ENCODE measurements at regions not wholly inside any gene's neighbourhood (a gene's known extent, or its start where the extent isn't known, plus 50 kb on each side); places are given as distances from the start of the nearest gene placed in this dataset.

DNA sequence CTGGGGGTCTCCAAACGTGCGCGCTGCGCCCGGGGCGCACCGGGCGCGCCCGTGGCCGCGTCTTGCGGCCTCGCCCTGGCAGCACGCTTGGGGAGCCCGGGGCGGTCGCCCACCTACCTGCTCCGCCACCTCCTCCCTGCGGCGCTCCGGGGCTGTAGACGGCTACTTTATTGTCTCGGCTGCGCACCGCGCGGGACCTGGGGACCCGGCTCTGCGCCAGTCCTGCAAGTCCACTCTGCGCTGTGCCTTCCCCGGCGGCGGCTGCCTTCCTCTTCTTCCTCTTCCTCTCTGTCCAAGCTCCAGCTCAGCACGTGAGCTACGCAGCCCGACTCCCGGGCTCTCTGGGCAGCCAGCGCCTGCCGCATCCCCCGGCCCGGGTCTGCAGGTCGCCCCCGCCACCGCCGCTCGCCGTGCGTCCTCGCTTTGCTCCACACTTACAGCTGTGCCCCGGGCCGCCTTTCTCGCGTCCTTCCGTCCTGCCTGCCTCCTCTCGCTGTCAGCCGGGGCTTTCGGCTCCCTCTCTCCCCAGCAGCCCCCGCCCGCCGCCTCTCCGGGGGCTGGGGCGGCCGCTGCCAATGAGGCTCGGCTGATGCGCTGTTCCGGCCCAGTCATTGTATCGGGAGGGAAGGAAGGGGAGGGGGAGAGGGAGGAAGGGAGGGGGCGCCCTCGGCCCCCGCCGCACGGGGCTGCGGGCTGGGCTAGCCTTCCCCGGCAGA is 156.4 kb upstream of the FRMD4B start:
- Histone ChIP-seq H3K18ac (ENCODE audit: low read length) (peak overlapping the region; percentile 99), H3K9ac (ENCODE audit: low read depth, low read length, poor library complexity) (peak overlapping the region; percentile 80), H4K8ac (ENCODE audit: low read depth, low read length) (no peak overlapping the region), H4K91ac (ENCODE audit: low read depth, low read length, poor library complexity) (no peak overlapping the region), H2AK5ac (ENCODE audit: low read depth, low read length) (no peak overlapping the region), H2BK5ac (ENCODE audit: low read length) (peak overlapping the region; percentile 32), H3K27ac (replicated peaks; ENCODE audit: low read length) (peak overlapping the region; percentile 34), H3K27me3 (ENCODE audit: control insufficient read depth in 3 of 3, insufficient read depth in 3 of 3, low read depth in 1 of 3, low read length in 3 of 3) (peaks cover 0 to 47% (median 0%) of the 10 kb centered on the region in 3 experiments), H3K36me3 (replicated peaks in 1 of 2; ENCODE audit: control insufficient read depth in 2 of 2, insufficient read depth in 2 of 2, low read length in 2 of 2) (no peaks in the 10 kb centered on the region), H3K79me1 (ENCODE audit: low read depth, low read length) (no peaks in the 10 kb centered on the region), H3K9me3 (replicated peaks in 1 of 2; ENCODE audit: control insufficient read depth in 2 of 2, insufficient read depth in 1 of 2, low read depth in 1 of 2, low read length in 2 of 2) (no peaks in the 10 kb centered on the region), H3K4me3 (ENCODE audit: low read length in 2 of 2) (peak overlapping the region; percentile 17 to 91), H2BK15ac (ENCODE audit: low read length) (peak overlapping the region; percentile 91), H2BK12ac (ENCODE audit: low read length) (peak overlapping the region; percentile 17), H2BK120ac (ENCODE audit: low read depth, low read length) (peak overlapping the region; percentile 85), H3K14ac (ENCODE audit: low read length) (peak overlapping the region; percentile 60), H3K4me1 (ENCODE audit: control insufficient read depth in 2 of 2, insufficient read depth in 1 of 2, low read depth in 1 of 2, low read length in 2 of 2) (peaks cover 0 to 3% of the 10 kb centered on the region in 2 donors), H2AFZ (ENCODE audit: low read length) (peak overlapping the region; percentile 78), H3K4ac (ENCODE audit: low read length) (no peak overlapping the region), H3K23ac (ENCODE audit: low read depth, low read length, poor library complexity) (peak overlapping the region; percentile 67), H3K4me2 (ENCODE audit: insufficient read depth, low read length, poor library complexity, severe bottlenecking) (peak overlapping the region; percentile 87)
- no CpG with 5 or more reads among the region's 75 CpGs for WGBS, 2 donors (ENCODE audit: extremely low coverage in 2 of 2, insufficient read length in 2 of 2, insufficient replicate concordance in 1 of 2)
- peak; percentile 74 for DNase-seq (ENCODE audit: low spot score)

DNA sequence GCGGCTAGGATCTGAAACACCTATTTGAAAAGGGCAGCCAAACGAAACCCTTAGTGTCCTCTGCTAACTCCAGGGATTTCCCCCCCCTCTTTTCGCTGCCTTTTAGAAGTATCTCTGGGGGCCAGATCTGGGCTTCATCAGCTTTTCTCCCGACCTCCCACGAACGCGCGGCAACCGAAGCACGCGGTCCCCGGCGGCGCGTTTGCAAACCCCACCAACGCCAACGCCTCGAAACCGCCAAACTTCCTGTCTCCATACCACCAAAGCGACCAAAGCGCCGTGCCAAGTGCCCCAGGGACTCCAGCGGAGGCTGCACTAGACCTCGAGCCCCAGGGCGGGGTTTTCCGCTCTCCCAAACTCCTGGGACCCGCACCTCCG is 155.8 kb upstream of the FRMD4B start:
- DNase-seq (ENCODE audit: low spot score): peak; percentile 27
- no CpG with 5 or more reads among the region's 28 CpGs for WGBS, 2 donors (ENCODE audit: extremely low coverage in 2 of 2, insufficient read length in 2 of 2, insufficient replicate concordance in 1 of 2)
- Histone ChIP-seq H3K36me3 (replicated peaks in 1 of 2; ENCODE audit: control insufficient read depth in 2 of 2, insufficient read depth in 2 of 2, low read length in 2 of 2) (no peaks in the 10 kb centered on the region), H3K23ac (ENCODE audit: low read depth, low read length, poor library complexity) (no peak overlapping the region), H2AFZ (ENCODE audit: low read length) (no peak overlapping the region), H3K79me1 (ENCODE audit: low read depth, low read length) (no peaks in the 10 kb centered on the region), H2BK12ac (ENCODE audit: low read length) (no peak overlapping the region), H4K91ac (ENCODE audit: low read depth, low read length, poor library complexity) (no peak overlapping the region), H3K4me1 (ENCODE audit: control insufficient read depth in 2 of 2, insufficient read depth in 1 of 2, low read depth in 1 of 2, low read length in 2 of 2) (peaks cover 0 to 3% of the 10 kb centered on the region in 2 donors), H3K4me3 (ENCODE audit: low read length in 2 of 2) (peak overlapping the region in 1 of 2 donors; percentile 91), H3K18ac (ENCODE audit: low read length) (peak overlapping the region; percentile 99), H3K4me2 (ENCODE audit: insufficient read depth, low read length, poor library complexity, severe bottlenecking) (peak overlapping the region; percentile 87), H3K27me3 (ENCODE audit: control insufficient read depth in 3 of 3, insufficient read depth in 3 of 3, low read depth in 1 of 3, low read length in 3 of 3) (peaks cover 0 to 47% (median 0%) of the 10 kb centered on the region in 3 experiments), H2BK15ac (ENCODE audit: low read length) (peak overlapping the region; percentile 91), H3K27ac (replicated peaks; ENCODE audit: low read length) (no peak overlapping the region), H2BK5ac (ENCODE audit: low read length) (no peak overlapping the region), H3K9ac (ENCODE audit: low read depth, low read length, poor library complexity) (peak overlapping the region; percentile 80), H2AK5ac (ENCODE audit: low read depth, low read length) (no peak overlapping the region), H3K4ac (ENCODE audit: low read length) (no peak overlapping the region), H3K14ac (ENCODE audit: low read length) (peak overlapping the region; percentile 60), H4K8ac (ENCODE audit: low read depth, low read length) (no peak overlapping the region), H3K9me3 (replicated peaks in 1 of 2; ENCODE audit: control insufficient read depth in 2 of 2, insufficient read depth in 1 of 2, low read depth in 1 of 2, low read length in 2 of 2) (no peaks in the 10 kb centered on the region), H2BK120ac (ENCODE audit: low read depth, low read length) (no peak overlapping the region)

DNA sequence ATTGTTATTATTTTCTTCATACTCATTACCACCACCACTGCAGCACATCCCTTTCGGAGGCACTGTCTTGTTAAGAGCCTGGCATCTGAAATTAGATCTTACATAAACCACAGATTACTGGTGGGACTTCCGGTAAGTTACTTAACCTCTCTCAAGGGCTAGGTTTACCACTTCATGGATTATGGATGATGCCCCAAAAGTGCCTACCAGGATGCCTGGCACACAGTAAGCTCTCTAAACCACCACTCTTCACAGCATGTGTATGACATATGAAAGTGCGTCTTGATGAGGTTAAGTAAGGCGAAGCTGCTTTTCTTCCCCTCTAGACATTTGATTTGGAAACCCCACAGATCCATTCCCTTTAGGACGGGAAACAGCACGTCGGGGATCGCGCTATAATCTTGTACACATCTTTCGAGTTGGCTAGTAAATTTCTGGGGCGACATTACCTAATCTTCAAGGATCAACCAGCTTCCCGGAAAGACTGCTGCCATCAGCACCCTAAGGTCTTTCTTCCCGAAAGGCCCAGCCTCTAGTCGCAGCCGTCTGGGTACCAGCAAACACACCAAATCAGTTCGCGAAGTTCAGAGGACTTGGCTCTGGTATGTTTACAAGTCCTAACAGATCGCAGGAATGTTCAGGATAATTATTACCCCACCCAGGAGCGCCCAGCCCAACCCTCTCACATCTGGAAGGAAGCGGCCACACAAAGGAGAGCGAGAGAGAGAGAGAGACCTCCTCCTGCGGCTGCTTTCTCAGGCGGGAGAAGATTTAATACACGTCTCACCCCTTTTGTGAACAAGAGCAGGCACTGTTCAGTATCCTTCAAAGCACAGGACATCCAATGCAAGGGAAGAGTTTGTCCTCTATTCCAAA is 155.1 kb upstream of the FRMD4B start:
- H2AK5ac ChIP-seq (ENCODE audit: low read depth, low read length): no peak overlapping the region
- H2BK12ac ChIP-seq (ENCODE audit: low read length): no peak overlapping the region
- peak overlapping the region in 1 of 2 donors; percentile 53 for H3K4me3 ChIP-seq (ENCODE audit: low read length in 2 of 2)
- H4K91ac ChIP-seq (ENCODE audit: low read depth, low read length, poor library complexity): no peak overlapping the region
- WGBS, 2 donors (ENCODE audit: extremely low coverage in 2 of 2, insufficient read length in 2 of 2, insufficient replicate concordance in 1 of 2): no CpG with 5 or more reads among the region's 24 CpGs
- no peak overlapping the region for H3K9ac ChIP-seq (ENCODE audit: low read depth, low read length, poor library complexity)
- no peak overlapping the region for H2AFZ ChIP-seq (ENCODE audit: low read length)
- H3K79me1 ChIP-seq (ENCODE audit: low read depth, low read length): no peaks in the 10 kb centered on the region
- H2BK15ac ChIP-seq (ENCODE audit: low read length): no peak overlapping the region
- H3K36me3 ChIP-seq (replicated peaks in 1 of 2; ENCODE audit: control insufficient read depth in 2 of 2, insufficient read depth in 2 of 2, low read length in 2 of 2): no peaks in the 10 kb centered on the region
- H3K23ac ChIP-seq (ENCODE audit: low read depth, low read length, poor library complexity): no peak overlapping the region
- no peak overlapping the region for H3K27ac ChIP-seq (replicated peaks; ENCODE audit: low read length)
- no peak overlapping the region for H2BK120ac ChIP-seq (ENCODE audit: low read depth, low read length)
- peak overlapping the region; percentile 16 for H3K18ac ChIP-seq (ENCODE audit: low read length)
- peaks cover 0 to 3% of the 10 kb centered on the region in 2 donors for H3K4me1 ChIP-seq (ENCODE audit: control insufficient read depth in 2 of 2, insufficient read depth in 1 of 2, low read depth in 1 of 2, low read length in 2 of 2)
- H3K4ac ChIP-seq (ENCODE audit: low read length): no peak overlapping the region
- H4K8ac ChIP-seq (ENCODE audit: low read depth, low read length): no peak overlapping the region
- DNase-seq (ENCODE audit: low spot score): peak; percentile 14
- no peak overlapping the region for H3K14ac ChIP-seq (ENCODE audit: low read length)
- no peaks in the 10 kb centered on the region for H3K9me3 ChIP-seq (replicated peaks in 1 of 2; ENCODE audit: control insufficient read depth in 2 of 2, insufficient read depth in 1 of 2, low read depth in 1 of 2, low read length in 2 of 2)
- H3K4me2 ChIP-seq (ENCODE audit: insufficient read depth, low read length, poor library complexity, severe bottlenecking): peak overlapping the region; percentile 87
- H3K27me3 ChIP-seq (ENCODE audit: control insufficient read depth in 3 of 3, insufficient read depth in 3 of 3, low read depth in 1 of 3, low read length in 3 of 3): peaks cover 0 to 47% (median 0%) of the 10 kb centered on the region in 3 experiments
- H2BK5ac ChIP-seq (ENCODE audit: low read length): no peak overlapping the region

GRCh38 chr3:69539134-69539533 is 153.2 kb upstream of the FRMD4B start:
- no peaks in the 10 kb centered on the region for H3K36me3 ChIP-seq (replicated peaks in 1 of 2; ENCODE audit: control insufficient read depth in 2 of 2, insufficient read depth in 2 of 2, low read length in 2 of 2)
- no peak overlapping the region for H2BK5ac ChIP-seq (ENCODE audit: low read length)
- peaks cover 0 to 3% of the 10 kb centered on the region in 2 donors for H3K4me1 ChIP-seq (ENCODE audit: control insufficient read depth in 2 of 2, insufficient read depth in 1 of 2, low read depth in 1 of 2, low read length in 2 of 2)
- no peak overlapping the region for H3K14ac ChIP-seq (ENCODE audit: low read length)
- no peak overlapping the region for H2BK15ac ChIP-seq (ENCODE audit: low read length)
- H4K91ac ChIP-seq (ENCODE audit: low read depth, low read length, poor library complexity): no peak overlapping the region
- no CpG with 5 or more reads among the region's 2 CpGs for WGBS, 2 donors (ENCODE audit: extremely low coverage in 2 of 2, insufficient read length in 2 of 2, insufficient replicate concordance in 1 of 2)
- no peak overlapping the region for H3K23ac ChIP-seq (ENCODE audit: low read depth, low read length, poor library complexity)
- no peak overlapping the region for H2BK12ac ChIP-seq (ENCODE audit: low read length)
- H3K79me1 ChIP-seq (ENCODE audit: low read depth, low read length): no peaks in the 10 kb centered on the region
- H3K9ac ChIP-seq (ENCODE audit: low read depth, low read length, poor library complexity): no peak overlapping the region
- no peaks in the 10 kb centered on the region for H3K9me3 ChIP-seq (replicated peaks in 1 of 2; ENCODE audit: control insufficient read depth in 2 of 2, insufficient read depth in 1 of 2, low read depth in 1 of 2, low read length in 2 of 2)
- H3K27me3 ChIP-seq (ENCODE audit: control insufficient read depth in 3 of 3, insufficient read depth in 3 of 3, low read depth in 1 of 3, low read length in 3 of 3): peaks cover 0 to 43% (median 0%) of the 10 kb centered on the region in 3 experiments
- H2BK120ac ChIP-seq (ENCODE audit: low read depth, low read length): no peak overlapping the region
- H4K8ac ChIP-seq (ENCODE audit: low read depth, low read length): no peak overlapping the region
- H3K18ac ChIP-seq (ENCODE audit: low read length): no peak overlapping the region
- H3K4me2 ChIP-seq (ENCODE audit: insufficient read depth, low read length, poor library complexity, severe bottlenecking): no peak overlapping the region
- H2AFZ ChIP-seq (ENCODE audit: low read length): no peak overlapping the region
- H3K4me3 ChIP-seq (ENCODE audit: low read length in 2 of 2): no peak overlapping the region
- H3K27ac ChIP-seq (replicated peaks; ENCODE audit: low read length): no peak overlapping the region
- no peak overlapping the region for H2AK5ac ChIP-seq (ENCODE audit: low read depth, low read length)
- no peak for DNase-seq (ENCODE audit: low spot score)
- no peak overlapping the region for H3K4ac ChIP-seq (ENCODE audit: low read length)
